OCI-LY1 (cell line): ENCODE measurements at regions not wholly inside any gene's neighbourhood (a gene's known extent, or its start where the extent isn't known, plus 50 kb on each side); places are given as distances from the start of the nearest gene placed in this dataset.

ENCODE experiments used
- H2AFZ ChIP-seq: fragments of 200-600 bp; sonication (generic), shearing (Covaris generic); 2 replicates; pipeline ENCODE4 v1.6.0; 2014; ENCODE audit warnings: antibody characterized with exemption, mild to moderate bottlenecking, low read length
- H3F3A ChIP-seq: fragments of 200-600 bp; sonication (generic), shearing (Covaris generic); 2 replicates; pipeline ENCODE4 v1.6.0; 2014; ENCODE audit warnings: mild to moderate bottlenecking, antibody characterized with exemption, low read length, moderate library complexity; ENCODE audit not compliant: insufficient read depth
- H3K27ac ChIP-seq: fragments of 200-600 bp; sonication (generic); 2 replicates; pipeline ENCODE4 v1.5.1; 2014; ENCODE audit warnings: low read length, mixed run types, mild to moderate bottlenecking, low read depth; ENCODE audit not compliant: poor library complexity, severe bottlenecking
- H3K27me3 ChIP-seq: fragments of 200-600 bp; sonication (generic); 2 replicates; pipeline ENCODE4 v1.6.0; 2014; ENCODE audit warnings: antibody characterized with exemption, mild to moderate bottlenecking, low read length, moderate library complexity; ENCODE audit not compliant: insufficient read depth
- H3K36me3 ChIP-seq: fragments of 200-600 bp; sonication (generic); 2 replicates; pipeline ENCODE4 v1.6.1; 2014; ENCODE audit warnings: mild to moderate bottlenecking, antibody characterized with exemption, low read length, moderate library complexity, mixed read lengths; ENCODE audit not compliant: insufficient read depth
- H3K4me1 ChIP-seq: fragments of 200-600 bp; sonication (generic); 2 replicates; pipeline ENCODE4 v1.5.1; 2014; ENCODE audit warnings: mild to moderate bottlenecking, low read length, moderate library complexity; ENCODE audit not compliant: insufficient read depth, severe bottlenecking
- H3K4me2 ChIP-seq: fragments of 200-600 bp; sonication (generic), shearing (Covaris generic); 2 replicates; pipeline ENCODE4 v1.6.1; 2014; ENCODE audit warnings: low read length
- H3K4me3 ChIP-seq: fragments of 200-600 bp; sonication (generic); 2 replicates; pipeline ENCODE4 v1.5.1; 2014; ENCODE audit warnings: low read length, low read depth, mild to moderate bottlenecking, mixed read lengths; ENCODE audit not compliant: poor library complexity, severe bottlenecking
- H3K79me2 ChIP-seq: fragments of 200-600 bp; shearing (Covaris generic); 2 replicates; pipeline ENCODE4 v1.6.1; 2016; ENCODE audit warnings: mixed run types, low read length, mixed read lengths; ENCODE audit not compliant: insufficient read depth
- H3K9ac ChIP-seq: fragments of 200-600 bp; sonication (generic), shearing (Covaris generic); 2 replicates; pipeline ENCODE4 v1.6.1; 2014; ENCODE audit warnings: mild to moderate bottlenecking, low read length, mixed read lengths
- H3K9me2 ChIP-seq: fragments of 200-600 bp; sonication (generic), shearing (Covaris generic); 2 replicates; pipeline ENCODE4 v1.6.1; 2014; ENCODE audit warnings: low read depth, mild to moderate bottlenecking, low read length, mixed read lengths
- H3K9me3 ChIP-seq: fragments of 200-600 bp; shearing (Covaris generic); 2 replicates; pipeline ENCODE4 v1.6.1; 2014; ENCODE audit warnings: low read length, mixed read lengths
- H4K20me1 ChIP-seq: fragments of 200-600 bp; sonication (generic), shearing (Covaris generic); 2 replicates; pipeline ENCODE4 v1.6.0; 2016; ENCODE audit warnings: mild to moderate bottlenecking, low read length; ENCODE audit not compliant: insufficient read depth
- EZH2 ChIP-seq: fragments of 200-600 bp; sonication (generic), shearing (Covaris generic); IDR thresholded peaks from 2 replicates; pipeline ENCODE4 v1.8.0; 2017; ENCODE audit warnings: borderline replicate concordance, mixed run types, mild to moderate bottlenecking, antibody characterized with exemption, low read length, moderate library complexity, mixed read lengths
- TF ChIP-seq, protein P1 (sequence below): fragments of 200-600 bp; sonication (generic), shearing (Covaris generic); IDR thresholded peaks from 2 replicates; pipeline ENCODE4 v1.5.1; 2017; ENCODE audit warnings: mild to moderate bottlenecking, antibody characterized with exemption, low read length, moderate library complexity, mixed read lengths

DNA sequence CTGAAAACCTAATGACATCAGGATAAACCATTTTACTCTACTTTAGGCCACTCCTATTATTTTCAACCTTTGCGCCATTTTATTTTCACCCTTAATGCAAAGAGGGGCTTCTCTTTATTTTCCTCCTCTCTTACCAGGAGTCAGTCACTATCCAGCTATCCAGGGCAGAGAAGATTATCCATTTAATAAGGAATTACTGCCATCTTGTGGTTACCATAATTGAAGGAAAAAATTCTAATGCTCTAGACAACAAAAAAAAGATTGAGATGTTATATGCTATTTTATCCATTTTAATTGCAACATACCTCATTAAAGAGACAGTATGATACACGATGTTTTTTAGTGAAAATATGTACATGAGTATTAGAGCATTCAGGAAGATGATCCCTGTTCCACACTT is 514.5 kb upstream of the FAM241A start:
- Histone ChIP-seq H3K9me3 (no peaks in the 10 kb centered on the region), H3K4me1 (no peaks in the 10 kb centered on the region), H2AFZ (no peak overlapping the region), H3K4me3 (no peak overlapping the region), H3K27ac (no peak overlapping the region), H4K20me1 (no peaks in the 10 kb centered on the region), H3K36me3 (no peaks in the 10 kb centered on the region), H3K9me2 (no peaks in the 10 kb centered on the region), H3F3A (no peaks in the 10 kb centered on the region), H3K4me2 (no peak overlapping the region), H3K9ac (no peak overlapping the region), H3K79me2 (no peaks in the 10 kb centered on the region), H3K27me3 (no peaks in the 10 kb centered on the region)
- TF ChIP-seq, protein P1, sequence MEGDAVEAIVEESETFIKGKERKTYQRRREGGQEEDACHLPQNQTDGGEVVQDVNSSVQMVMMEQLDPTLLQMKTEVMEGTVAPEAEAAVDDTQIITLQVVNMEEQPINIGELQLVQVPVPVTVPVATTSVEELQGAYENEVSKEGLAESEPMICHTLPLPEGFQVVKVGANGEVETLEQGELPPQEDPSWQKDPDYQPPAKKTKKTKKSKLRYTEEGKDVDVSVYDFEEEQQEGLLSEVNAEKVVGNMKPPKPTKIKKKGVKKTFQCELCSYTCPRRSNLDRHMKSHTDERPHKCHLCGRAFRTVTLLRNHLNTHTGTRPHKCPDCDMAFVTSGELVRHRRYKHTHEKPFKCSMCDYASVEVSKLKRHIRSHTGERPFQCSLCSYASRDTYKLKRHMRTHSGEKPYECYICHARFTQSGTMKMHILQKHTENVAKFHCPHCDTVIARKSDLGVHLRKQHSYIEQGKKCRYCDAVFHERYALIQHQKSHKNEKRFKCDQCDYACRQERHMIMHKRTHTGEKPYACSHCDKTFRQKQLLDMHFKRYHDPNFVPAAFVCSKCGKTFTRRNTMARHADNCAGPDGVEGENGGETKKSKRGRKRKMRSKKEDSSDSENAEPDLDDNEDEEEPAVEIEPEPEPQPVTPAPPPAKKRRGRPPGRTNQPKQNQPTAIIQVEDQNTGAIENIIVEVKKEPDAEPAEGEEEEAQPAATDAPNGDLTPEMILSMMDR, result peak; percentile 19; the same call in 1 of the 2 replicates
- TF ChIP-seq EZH2, result no peak

DNA sequence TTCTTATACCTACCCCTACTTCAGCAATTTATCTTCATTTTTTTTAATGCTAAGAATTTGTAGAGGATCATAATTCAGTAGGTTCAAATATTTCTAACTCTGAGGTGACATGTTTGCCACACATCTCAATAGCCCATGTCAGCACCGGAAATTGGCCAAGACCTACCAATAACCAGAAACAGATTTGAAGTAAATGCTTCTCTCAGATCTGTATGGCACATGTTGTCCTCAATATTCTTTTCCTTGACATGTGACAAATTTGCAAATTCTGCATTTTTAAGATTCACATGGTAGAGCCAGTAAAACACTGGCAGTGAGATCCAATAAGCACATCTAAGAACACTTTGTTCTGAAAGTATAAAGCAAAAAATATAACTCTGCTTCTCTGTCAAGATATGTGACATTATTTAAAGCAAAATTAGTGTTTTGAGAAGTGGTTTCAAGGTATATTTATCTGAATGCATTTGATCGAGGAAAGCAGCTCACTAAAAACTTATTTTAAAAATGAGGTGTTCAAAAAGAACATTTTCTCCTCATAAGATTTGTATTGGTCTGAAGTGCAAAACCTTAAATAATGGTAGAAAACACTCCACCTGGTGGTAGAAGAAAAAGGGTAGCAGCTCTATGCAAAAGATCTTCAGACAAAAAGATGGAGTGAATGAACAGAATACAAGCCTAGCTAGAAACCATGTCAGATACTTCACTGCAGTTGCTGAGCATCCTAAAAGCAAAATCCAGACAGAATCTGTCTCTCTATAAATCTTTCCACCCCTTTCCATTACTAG is 513.8 kb upstream of the FAM241A start:
- no peaks in the 10 kb centered on the region for H3K27me3 ChIP-seq
- no peak overlapping the region for H2AFZ ChIP-seq
- H3K9me3 ChIP-seq, result no peaks in the 10 kb centered on the region
- no peaks in the 10 kb centered on the region for H3F3A ChIP-seq
- H3K36me3 ChIP-seq, result no peaks in the 10 kb centered on the region
- no peaks in the 10 kb centered on the region for H4K20me1 ChIP-seq
- no peak overlapping the region for H3K9ac ChIP-seq
- no peak for TF ChIP-seq EZH2
- TF ChIP-seq, protein P1, result peak; percentile 53
- no peaks in the 10 kb centered on the region for H3K4me1 ChIP-seq
- no peak overlapping the region for H3K4me3 ChIP-seq
- no peaks in the 10 kb centered on the region for H3K9me2 ChIP-seq
- H3K27ac ChIP-seq, result no peak overlapping the region
- H3K4me2 ChIP-seq, result no peak overlapping the region
- H3K79me2 ChIP-seq, result no peaks in the 10 kb centered on the region

DNA sequence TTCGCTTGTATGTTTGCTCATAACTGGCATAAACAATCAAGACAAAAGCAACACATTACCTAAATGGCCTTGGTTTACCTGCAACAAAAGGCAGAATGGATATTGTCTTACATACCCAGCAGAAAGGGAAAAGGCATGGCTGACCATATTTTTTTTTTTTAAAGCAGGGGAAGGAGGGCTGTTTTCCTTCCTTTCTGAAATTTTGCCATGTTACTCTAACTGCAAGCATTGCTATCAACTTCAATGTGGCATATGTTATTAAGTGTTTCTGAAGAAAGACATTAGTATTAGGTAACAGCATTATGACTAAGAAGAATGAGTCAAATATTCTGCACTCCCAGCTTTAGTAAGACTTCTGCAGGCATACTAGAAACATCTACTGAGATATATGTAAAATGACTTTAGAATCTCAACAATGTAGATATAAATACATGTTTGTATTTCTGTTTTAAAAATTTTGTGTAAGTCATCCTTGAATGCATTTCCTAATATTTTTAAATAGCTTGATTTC is 512.6 kb upstream of the FAM241A start:
- H4K20me1 ChIP-seq, result no peaks in the 10 kb centered on the region
- H3K9ac ChIP-seq, result no peak overlapping the region
- TF ChIP-seq, protein P1, result no peak
- TF ChIP-seq EZH2, result no peak
- H3K36me3 ChIP-seq, result no peaks in the 10 kb centered on the region
- H3K4me3 ChIP-seq, result no peak overlapping the region
- no peaks in the 10 kb centered on the region for H3K4me1 ChIP-seq
- no peak overlapping the region for H3K4me2 ChIP-seq
- H3K27ac ChIP-seq, result no peak overlapping the region
- no peaks in the 10 kb centered on the region for H3K9me3 ChIP-seq
- H3K27me3 ChIP-seq, result no peaks in the 10 kb centered on the region
- no peaks in the 10 kb centered on the region for H3K9me2 ChIP-seq
- H2AFZ ChIP-seq, result no peak overlapping the region
- no peaks in the 10 kb centered on the region for H3F3A ChIP-seq
- H3K79me2 ChIP-seq, result no peaks in the 10 kb centered on the region
